ENCODE measurements at regions not wholly inside any gene's neighbourhood (a gene's known extent, or its start where the extent isn't known, plus 50 kb on each side); places are given as distances from the start of the nearest gene placed in this dataset.

DNA sequence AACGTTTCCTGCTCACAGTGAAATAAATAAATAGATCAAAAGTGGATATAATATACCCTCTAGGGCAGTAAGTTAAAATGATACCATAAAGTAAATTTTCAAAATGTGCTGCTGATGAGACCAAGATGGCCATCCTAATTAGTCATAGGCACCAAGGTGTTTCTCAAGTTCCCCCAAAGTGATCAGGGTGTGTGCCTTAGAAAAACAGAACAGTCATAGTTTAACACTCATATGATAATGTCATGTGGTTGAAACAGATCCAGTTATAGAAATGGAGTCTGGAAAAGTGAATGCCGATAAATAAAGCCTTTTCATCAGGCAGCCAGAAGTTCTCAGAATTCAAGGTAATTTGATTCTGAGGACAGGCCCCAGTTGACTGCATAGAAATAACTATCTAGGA lies 161.5 kb upstream of the CDKN2B start:
- Histone ChIP-seq H3K27ac (peak overlapping the region; percentile 82 to 87), H3K4me1 (peaks cover 43% of the 10 kb centered on the region), H3K4me2 (peak overlapping the region; percentile 55), H3K4me3 (no peak overlapping the region), H3K9me3 (peaks cover 29% of the 10 kb centered on the region)
- ChIA-PET CTCF (no interaction called here), POLR2A (no interaction called here)
- peak; percentile 33 to 57; a peak in 4 of 6 replicates for ATAC-seq
- 50% methylated on average over 2 of the region's 2 CpGs for WGBS (ENCODE audit: missing lambda C conversion rate)
- TF ChIP-seq KDM1A (IDR thresholded peaks at IDR 0.05; ENCODE audit: low read depth) (no peak), ZNF302 (CRISPR knock-in tag; IDR thresholded peaks at IDR 0.05) (no peak), HEYL (CRISPR knock-in tag; IDR thresholded peaks at IDR 0.05) (0 out of 2 replicates have a peak, but pooled peaks have one; percentile 25), JUN (IDR thresholded peaks at IDR 0.05) (0 out of 5 replicates have a peak, but pooled peaks of 1 of the 2 experiments have one; percentile 2), ZSCAN20 (CRISPR knock-in tag; IDR thresholded peaks at IDR 0.05) (peak; percentile 56; the same call in 1 of the 2 replicates)
- DNase-seq (ENCODE audit: low read depth in 1 of 2, low spot score in 1 of 2): peak in 1 of 2 experiments; percentile 37
- peak; percentile 83 for FAIRE-seq

DNA sequence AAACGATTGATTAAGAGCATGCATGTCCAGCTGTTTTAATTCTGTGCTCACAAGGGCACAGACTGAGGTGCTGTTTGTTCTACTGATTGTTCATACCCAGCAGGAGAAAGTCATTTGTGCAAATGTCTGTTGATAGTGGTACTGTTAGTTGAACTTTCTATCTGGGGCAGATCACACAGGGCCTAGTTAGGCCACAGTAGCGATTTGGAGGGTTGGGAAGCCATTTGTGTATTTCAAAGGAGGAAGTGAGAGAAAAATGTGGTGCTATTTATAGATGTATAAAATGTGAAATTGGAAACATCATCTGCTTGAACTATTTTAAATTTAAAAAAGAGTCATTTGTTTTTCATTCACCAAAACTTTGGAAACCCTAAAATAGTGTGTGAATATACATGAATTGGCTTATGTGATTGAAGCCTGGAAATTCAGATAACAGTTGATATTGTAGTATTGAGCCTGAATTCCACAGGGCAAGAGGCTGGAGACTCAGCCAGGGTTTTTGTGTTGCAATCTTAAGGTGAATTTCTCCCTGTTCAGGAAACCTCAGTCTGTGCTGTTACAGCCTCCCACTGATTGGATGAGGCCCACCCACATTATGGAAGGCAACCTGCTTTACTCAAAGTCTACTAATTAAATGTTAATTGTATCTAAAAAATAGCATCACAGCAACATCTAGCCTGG lies 162.0 kb upstream of the CDKN2B start:
- DNase-seq (ENCODE audit: low read depth in 1 of 2, low spot score in 1 of 2) (no peak), FAIRE-seq (peak; percentile 18), ATAC-seq (peak in 1 of 2 experiments; percentile 13; a peak in 2 of 6 replicates)
- H3K27ac ChIP-seq: peak overlapping the region; percentile 82 to 87
- peaks cover 38% of the 10 kb centered on the region for H3K4me1 ChIP-seq
- H3K9me3 ChIP-seq: peaks cover 34% of the 10 kb centered on the region
- ChIA-PET CTCF (no interaction called here), POLR2A (no interaction called here)
- H3K4me2 ChIP-seq: peak overlapping the region; percentile 55
- no peak for TF ChIP-seq PHF8 (IDR thresholded peaks at IDR 0.05; ENCODE audit: borderline replicate concordance, low read depth)
- TF ChIP-seq ZFP36 (IDR thresholded peaks at IDR 0.05; ENCODE audit: borderline replicate concordance, partially characterized antibody): no peak
- TF ChIP-seq, protein P1, sequence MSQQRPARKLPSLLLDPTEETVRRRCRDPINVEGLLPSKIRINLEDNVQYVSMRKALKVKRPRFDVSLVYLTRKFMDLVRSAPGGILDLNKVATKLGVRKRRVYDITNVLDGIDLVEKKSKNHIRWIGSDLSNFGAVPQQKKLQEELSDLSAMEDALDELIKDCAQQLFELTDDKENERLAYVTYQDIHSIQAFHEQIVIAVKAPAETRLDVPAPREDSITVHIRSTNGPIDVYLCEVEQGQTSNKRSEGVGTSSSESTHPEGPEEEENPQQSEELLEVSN (IDR thresholded peaks at IDR 0.05; ENCODE audit: borderline replicate concordance, low read depth): no peak
- TF ChIP-seq, protein P2, sequence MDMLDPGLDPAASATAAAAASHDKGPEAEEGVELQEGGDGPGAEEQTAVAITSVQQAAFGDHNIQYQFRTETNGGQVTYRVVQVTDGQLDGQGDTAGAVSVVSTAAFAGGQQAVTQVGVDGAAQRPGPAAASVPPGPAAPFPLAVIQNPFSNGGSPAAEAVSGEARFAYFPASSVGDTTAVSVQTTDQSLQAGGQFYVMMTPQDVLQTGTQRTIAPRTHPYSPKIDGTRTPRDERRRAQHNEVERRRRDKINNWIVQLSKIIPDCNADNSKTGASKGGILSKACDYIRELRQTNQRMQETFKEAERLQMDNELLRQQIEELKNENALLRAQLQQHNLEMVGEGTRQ (IDR thresholded peaks at IDR 0.05): no peak
- TF ChIP-seq, protein P3, sequence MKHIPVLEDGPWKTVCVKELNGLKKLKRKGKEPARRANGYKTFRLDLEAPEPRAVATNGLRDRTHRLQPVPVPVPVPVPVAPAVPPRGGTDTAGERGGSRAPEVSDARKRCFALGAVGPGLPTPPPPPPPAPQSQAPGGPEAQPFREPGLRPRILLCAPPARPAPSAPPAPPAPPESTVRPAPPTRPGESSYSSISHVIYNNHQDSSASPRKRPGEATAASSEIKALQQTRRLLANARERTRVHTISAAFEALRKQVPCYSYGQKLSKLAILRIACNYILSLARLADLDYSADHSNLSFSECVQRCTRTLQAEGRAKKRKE (CRISPR knock-in tag; IDR thresholded peaks at IDR 0.05; ENCODE audit: low read depth): no peak
- TF ChIP-seq MAFK (IDR thresholded peaks at IDR 0.05; ENCODE audit: partially characterized antibody): no peak
- no peak for TF ChIP-seq FOSB (CRISPR knock-in tag; IDR thresholded peaks at IDR 0.05)
- no peak for TF ChIP-seq GATA3 (IDR thresholded peaks at IDR 0.05; ENCODE audit: borderline replicate concordance)
- TF ChIP-seq, protein P4, sequence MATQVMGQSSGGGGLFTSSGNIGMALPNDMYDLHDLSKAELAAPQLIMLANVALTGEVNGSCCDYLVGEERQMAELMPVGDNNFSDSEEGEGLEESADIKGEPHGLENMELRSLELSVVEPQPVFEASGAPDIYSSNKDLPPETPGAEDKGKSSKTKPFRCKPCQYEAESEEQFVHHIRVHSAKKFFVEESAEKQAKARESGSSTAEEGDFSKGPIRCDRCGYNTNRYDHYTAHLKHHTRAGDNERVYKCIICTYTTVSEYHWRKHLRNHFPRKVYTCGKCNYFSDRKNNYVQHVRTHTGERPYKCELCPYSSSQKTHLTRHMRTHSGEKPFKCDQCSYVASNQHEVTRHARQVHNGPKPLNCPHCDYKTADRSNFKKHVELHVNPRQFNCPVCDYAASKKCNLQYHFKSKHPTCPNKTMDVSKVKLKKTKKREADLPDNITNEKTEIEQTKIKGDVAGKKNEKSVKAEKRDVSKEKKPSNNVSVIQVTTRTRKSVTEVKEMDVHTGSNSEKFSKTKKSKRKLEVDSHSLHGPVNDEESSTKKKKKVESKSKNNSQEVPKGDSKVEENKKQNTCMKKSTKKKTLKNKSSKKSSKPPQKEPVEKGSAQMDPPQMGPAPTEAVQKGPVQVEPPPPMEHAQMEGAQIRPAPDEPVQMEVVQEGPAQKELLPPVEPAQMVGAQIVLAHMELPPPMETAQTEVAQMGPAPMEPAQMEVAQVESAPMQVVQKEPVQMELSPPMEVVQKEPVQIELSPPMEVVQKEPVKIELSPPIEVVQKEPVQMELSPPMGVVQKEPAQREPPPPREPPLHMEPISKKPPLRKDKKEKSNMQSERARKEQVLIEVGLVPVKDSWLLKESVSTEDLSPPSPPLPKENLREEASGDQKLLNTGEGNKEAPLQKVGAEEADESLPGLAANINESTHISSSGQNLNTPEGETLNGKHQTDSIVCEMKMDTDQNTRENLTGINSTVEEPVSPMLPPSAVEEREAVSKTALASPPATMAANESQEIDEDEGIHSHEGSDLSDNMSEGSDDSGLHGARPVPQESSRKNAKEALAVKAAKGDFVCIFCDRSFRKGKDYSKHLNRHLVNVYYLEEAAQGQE (IDR thresholded peaks at IDR 0.05): no peak
- no peak for TF ChIP-seq EP300 (IDR thresholded peaks at IDR 0.05)
- no peak for TF ChIP-seq TP53 (CRISPR knock-in tag; IDR thresholded peaks at IDR 0.05)
- TF ChIP-seq CEBPB (IDR thresholded peaks at IDR 0.05): no peak
- TF ChIP-seq CHD4 (IDR thresholded peaks at IDR 0.05; ENCODE audit: borderline replicate concordance): no peak
- no peak for TF ChIP-seq POLR2A (IDR thresholded peaks at IDR 0.05; ENCODE audit: low read length)
- no peak for TF ChIP-seq ZC3H11A (IDR thresholded peaks at IDR 0.05)
- no peak overlapping the region for H3K4me3 ChIP-seq
- 81% methylated on average over 2 of the region's 2 CpGs for WGBS (ENCODE audit: missing lambda C conversion rate)

Data from A549 (cell line).